AG09319 (cell line): ENCODE measurements at regions not wholly inside any gene's neighbourhood (a gene's known extent, or its start where the extent isn't known, plus 50 kb on each side); places are given as distances from the start of the nearest gene placed in this dataset.

ENCODE experiments used
- DNase-seq: peaks from one replicate; pipeline ENCODE4 v3.0.0-alpha.2; 2010; ENCODE audit warnings: low read depth; ENCODE audit errors: extremely low read depth
- TF ChIP-seq, protein P1 (sequence below): IDR thresholded peaks from 2 replicates; pipeline ENCODE4 v1.5.1; 2011; ENCODE audit warnings: low read depth, mild to moderate bottlenecking, inconsistent platforms, low read length, moderate library complexity

DNA sequence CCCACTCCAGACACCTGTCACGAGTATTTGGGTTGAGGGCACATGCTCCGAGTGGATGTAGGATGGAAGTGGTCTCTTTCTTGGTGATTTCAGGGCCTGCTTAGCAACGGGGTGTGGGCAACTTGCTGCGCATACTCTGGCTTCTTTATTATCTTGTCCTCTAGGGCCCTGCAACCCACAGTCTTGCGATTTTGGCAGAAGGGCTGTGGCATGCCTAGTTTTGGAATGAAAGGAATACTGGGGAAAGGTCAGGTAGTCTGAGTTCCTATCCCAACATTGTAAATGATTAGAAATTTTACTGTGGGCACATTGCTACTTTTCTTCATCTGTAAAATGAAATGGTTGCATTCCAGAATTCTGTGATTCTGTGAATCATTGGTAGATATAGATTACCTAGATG is 74.3 kb downstream of the ACTBL2 start:
- TF ChIP-seq, protein P1, sequence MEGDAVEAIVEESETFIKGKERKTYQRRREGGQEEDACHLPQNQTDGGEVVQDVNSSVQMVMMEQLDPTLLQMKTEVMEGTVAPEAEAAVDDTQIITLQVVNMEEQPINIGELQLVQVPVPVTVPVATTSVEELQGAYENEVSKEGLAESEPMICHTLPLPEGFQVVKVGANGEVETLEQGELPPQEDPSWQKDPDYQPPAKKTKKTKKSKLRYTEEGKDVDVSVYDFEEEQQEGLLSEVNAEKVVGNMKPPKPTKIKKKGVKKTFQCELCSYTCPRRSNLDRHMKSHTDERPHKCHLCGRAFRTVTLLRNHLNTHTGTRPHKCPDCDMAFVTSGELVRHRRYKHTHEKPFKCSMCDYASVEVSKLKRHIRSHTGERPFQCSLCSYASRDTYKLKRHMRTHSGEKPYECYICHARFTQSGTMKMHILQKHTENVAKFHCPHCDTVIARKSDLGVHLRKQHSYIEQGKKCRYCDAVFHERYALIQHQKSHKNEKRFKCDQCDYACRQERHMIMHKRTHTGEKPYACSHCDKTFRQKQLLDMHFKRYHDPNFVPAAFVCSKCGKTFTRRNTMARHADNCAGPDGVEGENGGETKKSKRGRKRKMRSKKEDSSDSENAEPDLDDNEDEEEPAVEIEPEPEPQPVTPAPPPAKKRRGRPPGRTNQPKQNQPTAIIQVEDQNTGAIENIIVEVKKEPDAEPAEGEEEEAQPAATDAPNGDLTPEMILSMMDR: no peak

DNA sequence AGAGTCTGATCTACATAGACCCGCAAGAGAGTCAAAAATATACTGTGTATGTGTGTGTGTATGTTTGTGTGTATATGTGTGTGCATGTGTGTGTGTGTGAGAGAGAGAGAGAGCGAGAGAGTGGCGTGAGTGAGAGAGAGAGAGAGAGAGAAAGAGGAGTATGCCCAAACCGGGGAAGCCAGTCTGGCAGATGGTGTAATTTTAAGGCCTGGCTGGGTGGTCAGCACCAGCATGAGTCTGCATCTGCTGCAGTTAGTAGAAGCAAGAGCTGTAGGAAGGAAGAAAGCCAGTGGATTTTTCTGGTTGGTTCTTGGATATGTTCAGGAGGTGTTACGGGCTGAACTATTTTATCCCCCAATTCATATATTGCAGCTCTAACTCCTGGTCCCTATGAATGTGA is 75.2 kb downstream of the ACTBL2 start:
- TF ChIP-seq, protein P1: no peak

More for the DNA sequence above, 74.3 kb downstream of the ACTBL2 start:
- no peak for DNase-seq

GRCh38 chr5:57406641-57407040 is 76.0 kb downstream of the ACTBL2 start:
- DNase-seq: no peak

More for the DNA sequence above, 75.2 kb downstream of the ACTBL2 start:
- no peak for DNase-seq

DNA sequence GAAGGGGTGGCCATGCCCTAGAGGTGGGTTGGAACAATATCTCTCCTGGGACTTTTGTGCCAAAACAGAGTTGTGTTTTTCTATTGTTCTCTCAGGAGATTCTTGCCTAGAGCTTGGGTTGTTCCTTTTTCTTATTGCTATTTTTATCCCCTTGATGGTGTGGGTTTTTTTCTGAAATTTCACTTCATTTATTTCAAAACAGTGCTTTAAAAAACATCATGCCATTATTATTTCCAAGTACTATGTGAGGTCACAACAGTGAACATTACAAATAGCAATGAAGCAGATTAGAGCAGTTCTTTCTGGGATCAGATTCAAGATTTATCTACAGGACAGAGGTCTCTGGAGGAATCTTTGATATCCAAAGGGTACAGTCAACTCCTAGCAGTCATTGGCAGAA is 76.6 kb downstream of the ACTBL2 start:
- TF ChIP-seq, protein P1: no peak
- no peak for DNase-seq

More at GRCh38 chr5:57406641-57407040, 76.0 kb downstream of the ACTBL2 start:
- TF ChIP-seq, protein P1: no peak

DNA sequence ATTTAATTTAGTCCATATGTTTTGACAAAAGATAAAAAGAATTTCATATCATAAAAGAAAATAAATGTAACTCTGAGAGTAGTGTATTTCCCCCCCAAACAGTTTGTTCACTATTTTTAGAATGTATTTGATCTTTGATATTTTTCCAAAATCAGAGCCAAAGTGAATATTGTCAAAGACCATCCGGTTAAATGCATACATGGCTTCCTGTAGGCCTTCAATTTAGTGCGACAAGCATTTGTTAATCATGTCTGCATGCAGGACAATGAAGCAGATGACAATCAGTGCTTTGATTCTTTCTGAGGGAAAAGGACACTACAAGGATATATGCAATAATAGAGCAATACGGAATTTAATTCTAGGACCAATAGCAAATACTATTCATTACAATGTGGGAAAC is 79.8 kb downstream of the ACTBL2 start:
- TF ChIP-seq, protein P1: no peak
- no peak for DNase-seq

- TF ChIP-seq, protein P1: no peak
- no peak for DNase-seq
Observed at GRCh38 chr5:57402348-57402747, 80.3 kb downstream of the ACTBL2 start.

DNA sequence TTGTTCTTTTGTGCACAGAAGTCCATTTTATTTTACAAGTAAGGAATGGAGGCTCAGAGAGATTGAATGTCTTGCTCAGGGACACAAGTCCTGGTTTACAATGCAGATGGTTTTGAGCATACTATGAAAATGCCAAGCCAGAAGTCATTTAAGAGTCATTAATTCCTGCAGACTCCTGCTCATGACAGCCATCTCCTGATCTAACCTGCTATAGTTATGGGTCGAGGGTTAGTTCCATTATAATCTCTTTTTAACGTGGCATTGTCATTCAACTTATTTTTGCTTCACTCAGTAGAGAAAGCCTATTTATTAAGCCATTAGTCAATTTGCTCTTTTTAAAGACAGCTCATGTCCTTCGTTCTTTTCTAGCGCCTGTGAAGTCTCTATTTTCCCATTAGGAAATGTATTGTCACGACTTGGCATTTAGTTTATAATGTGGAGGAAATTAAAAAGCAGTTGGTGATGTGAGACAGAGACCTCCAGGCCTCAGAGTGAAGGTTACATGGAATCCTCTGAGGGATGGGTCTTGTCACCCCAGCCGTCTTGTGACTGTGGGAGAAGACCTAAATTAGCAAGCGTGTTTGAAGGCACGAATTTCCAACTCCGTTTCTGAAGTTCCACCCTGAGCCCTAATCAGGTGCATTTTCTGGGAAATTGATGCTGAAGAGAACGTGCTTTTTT is 84.1 kb downstream of the ACTBL2 start:
- DNase-seq: no peak
- TF ChIP-seq, protein P1: no peak
